Activated T-helper 9 cell treated with anti-CD3 and anti-CD28 coated beads, Interleukin-2, amount 50 U/mL, for 16 hours (primary cell): ENCODE measurements at regions not wholly inside any gene's neighbourhood (a gene's known extent, or its start where the extent isn't known, plus 50 kb on each side); places are given as distances from the start of the nearest gene placed in this dataset.
"Not testable (repeated sequence)": the region's sequence is repeated elsewhere in the genome, so short reads cannot be mapped to it uniquely, and the experiment has no call there.

Source experiments
- DNase-seq: peaks from one replicate; pipeline ENCODE4 v3.0.0-alpha.2; 2020; ENCODE audit warnings: low read depth

DNA sequence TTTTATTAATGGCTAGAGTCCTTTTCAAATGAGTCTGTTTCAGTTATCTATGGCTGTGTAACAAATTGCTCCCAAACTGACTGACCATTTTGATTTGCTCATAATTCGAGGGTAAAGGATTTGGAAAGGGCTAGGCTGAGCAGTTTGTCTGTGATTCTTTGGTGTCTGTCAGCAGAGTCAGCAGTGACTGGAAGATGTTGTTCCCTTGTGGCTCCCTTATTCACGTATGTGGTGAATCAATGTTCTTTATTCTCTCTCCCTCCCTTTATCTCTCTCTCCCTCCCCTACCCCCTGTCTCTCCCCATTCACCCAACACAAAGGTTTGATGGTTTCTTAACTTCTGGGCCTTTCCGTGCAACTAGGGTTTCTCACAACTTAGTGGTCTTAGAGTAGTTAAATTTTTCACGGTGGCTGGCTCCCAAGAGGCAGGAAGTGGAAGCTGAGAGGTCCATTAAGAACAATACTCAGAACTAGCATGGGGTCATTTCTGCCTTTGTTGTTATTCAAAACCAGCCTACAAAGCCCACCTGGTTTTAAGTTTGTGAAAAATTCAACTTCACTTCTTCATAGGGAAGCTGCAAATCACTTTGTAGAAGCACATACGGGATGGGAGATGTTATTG is 772.5 kb upstream of the SLITRK1 start:
- DNase-seq: no peak

DNA sequence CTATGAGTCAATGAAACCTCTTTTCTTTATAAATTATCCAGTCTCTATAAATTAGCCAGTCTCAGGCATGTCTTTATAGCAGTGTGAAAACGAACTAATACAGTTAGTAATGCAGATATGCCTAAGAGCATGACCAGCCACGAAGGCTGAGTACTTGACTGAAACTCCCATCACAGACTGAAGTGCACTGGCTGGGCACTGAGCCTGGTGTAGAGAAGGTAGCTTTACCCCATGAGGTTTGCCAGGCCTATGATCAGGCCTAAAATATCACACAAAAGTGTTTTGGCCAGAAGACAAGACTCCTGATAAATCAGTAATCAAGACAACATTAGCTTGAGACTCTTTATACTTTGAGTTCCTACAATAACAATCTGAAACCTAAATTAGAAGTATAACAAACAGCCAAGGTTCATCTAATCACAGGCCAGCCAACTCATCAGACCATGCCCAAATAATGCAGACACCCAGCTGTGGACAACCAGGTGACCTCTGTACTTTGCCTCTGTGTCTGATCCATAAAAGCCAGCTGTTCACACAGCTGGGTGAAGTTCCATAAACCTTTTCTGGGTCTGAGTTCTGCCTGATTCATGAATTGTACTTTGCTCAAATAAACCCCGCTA is 771.8 kb upstream of the SLITRK1 start:
- no peak for DNase-seq

- DNase-seq: no peak
Measured at GRCh38 chr13:84651705-84652104, 769.4 kb upstream of the SLITRK1 start.

DNA sequence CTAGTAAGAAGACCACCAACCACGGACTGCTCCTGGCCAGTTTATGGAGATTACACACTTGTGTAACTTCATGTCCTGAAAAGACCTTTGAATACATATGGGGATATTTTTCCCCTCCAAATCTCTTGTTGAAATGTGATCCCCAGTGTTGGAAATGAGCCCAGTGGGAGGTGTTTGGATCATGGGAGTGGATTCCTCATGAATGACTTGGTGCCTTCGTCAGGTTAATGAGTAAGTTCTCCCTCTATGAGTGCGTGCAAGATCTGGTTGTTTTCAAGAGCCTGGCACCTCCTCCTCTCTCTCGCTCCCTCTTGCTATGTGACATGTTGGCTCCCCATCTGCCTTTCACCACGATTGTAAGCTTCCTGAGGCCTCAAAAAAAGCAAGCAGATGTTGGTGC is 769.0 kb upstream of the SLITRK1 start:
- no peak for DNase-seq

- no peak for DNase-seq
Measured at GRCh38 chr13:84649853-84650252, 767.6 kb upstream of the SLITRK1 start.

DNA sequence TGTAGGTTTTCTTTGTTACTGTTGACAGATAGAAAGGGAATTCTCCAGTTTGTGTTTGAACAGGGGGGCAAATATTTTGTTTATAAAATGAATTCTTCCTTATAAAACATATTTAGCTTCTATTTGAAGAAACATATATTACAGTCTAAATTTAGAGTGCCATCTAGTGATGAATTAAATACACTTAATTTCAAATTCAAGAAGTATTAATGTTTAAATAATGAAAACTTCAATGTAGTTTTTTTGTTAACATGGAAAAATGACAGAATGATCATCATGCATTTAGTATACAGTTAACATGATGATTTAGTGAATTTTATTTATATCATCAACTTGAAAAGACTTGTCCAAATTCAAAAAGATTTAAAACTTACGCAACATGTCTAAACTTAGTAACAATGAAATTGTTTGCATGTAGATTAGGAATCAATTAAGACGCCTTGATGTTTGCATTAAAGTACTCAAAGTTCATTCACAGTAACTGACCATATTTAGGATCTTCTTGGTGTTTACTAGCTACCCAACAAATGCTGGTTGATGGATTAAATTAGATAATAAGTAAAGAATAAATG is 765.9 kb upstream of the SLITRK1 start:
- DNase-seq: no peak

DNA sequence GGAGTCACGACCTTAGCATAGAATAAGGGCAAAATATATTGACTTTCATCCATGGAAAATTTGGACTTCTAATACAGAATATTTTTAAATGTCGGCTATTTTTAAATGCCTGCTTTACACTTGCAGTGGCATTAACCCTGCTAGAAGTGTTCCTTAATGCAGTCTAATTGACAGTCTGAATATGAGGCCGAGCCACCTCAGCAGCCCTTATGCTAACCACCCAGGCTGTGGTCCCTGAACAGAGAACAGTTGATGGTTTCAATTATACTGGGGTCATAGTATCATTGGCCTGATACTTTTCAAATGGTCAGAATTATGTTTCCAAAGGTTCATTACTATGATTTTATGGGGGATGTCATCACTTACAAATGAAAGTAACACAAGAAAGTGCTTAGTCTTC is 764.7 kb upstream of the SLITRK1 start:
- DNase-seq: no peak

DNA sequence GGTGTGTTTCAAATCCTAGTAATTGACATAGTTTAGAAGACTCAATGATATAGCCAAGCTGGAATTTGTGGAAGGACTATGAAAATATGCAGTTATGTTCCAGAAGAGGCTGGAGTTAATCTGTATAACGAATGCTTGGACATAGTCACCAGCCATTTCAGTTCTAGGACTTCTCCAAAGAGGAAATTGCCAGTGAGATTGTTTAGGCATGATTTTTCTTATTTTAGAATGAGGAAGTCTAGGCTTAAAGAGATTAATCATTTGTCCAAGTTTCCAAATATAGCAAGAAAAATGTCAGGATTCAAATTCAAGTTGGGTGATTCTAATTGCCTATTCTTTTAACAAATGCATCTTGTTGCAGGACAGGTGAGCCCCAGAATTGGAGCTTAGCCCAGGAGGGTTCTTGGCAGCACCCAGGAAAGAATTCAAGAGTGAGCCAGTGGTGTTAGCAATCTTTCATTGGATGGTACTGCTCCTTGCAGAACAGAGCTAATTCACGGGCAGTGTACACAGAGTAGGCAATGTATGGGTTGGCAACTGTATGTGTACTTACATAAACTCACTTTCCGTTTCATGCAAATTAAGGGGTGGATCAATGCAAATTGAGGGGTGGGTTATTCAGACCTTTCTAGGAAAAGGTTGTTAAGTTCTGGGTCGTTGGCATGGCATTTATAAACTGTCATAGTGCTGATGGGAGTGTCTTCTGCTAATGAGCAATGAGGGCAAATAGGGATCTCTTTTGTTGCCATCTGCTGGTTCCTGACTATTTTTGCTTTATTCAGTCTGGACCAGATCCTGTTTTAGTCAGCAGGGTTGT is 763.1 kb upstream of the SLITRK1 start:
- no peak for DNase-seq

DNA sequence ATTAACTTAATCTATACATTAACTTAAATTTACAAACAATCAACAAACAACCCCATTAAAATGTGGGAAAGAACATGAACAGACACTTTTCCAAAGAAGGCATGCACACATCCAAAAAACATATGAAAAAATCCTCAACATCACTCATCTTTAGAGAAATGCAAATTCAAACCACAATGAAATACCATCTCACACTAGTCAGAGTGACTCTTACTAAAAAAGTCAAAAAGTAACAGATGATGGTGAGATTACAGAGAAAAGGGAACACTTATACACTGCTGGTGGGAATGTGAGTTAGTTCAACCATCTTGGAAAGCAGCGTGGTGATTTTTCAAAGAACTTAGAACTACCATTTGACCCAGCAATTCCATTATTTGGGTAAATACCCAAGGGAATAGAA is 759.2 kb upstream of the SLITRK1 start:
- DNase-seq: no peak

GRCh38 chr13:84640691-84641090 is 758.4 kb upstream of the SLITRK1 start:
- no peak for DNase-seq

GRCh38 chr13:84630476-84630875 is 748.2 kb upstream of the SLITRK1 start:
- DNase-seq: no peak

- DNase-seq: no peak
Measured at GRCh38 chr13:84616864-84617263, 734.6 kb upstream of the SLITRK1 start.

- DNase-seq: no peak
Measured at GRCh38 chr13:84609716-84610115, 727.4 kb upstream of the SLITRK1 start.

- no peak for DNase-seq
Measured at GRCh38 chr13:84607261-84608013, 725.2 kb upstream of the SLITRK1 start.

DNA sequence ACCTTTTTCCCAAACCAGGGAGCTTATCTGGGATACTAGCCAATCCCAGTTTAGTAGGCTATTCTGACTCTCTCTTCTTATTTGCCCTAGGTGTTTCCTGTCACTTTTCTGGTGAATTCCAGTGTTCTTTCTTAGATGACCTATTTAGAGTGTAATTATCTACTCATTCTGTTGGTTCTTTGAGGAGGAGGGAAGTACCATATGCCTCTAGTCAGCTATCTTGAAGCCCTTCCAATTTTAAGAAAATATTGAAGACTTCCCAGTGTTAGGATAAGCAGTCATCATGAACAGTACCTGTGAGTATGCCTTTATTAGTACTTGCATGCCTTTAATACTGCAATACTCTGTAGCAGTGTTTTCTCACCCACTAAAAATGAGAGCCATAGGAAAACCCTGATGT is 724.3 kb upstream of the SLITRK1 start:
- no peak for DNase-seq

DNA sequence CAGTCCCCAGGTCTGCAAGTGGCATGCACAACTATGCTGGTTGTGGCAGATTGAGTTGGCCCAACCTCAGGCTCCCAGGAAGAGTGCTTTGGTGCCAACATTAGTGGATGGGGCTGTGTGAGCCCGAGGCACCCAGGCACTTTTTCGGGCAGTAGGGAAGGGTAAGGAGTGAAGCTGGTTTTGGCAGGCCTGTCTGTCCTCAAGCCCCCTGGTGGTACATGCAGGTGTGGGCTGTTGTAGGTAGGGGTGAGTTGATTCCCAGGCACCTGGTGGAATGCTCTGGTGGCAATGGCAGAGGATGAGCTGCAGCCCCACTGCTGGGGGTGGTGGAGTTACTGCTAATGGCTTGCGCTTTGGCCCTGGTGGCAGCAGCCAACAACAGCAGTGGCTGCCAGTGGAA is 723.7 kb upstream of the SLITRK1 start:
- DNase-seq: no peak

- no peak for DNase-seq
Measured at GRCh38 chr13:84591444-84591843, 709.2 kb upstream of the SLITRK1 start.

- no peak for DNase-seq
Measured at GRCh38 chr13:84590663-84591062, 708.4 kb upstream of the SLITRK1 start.

DNA sequence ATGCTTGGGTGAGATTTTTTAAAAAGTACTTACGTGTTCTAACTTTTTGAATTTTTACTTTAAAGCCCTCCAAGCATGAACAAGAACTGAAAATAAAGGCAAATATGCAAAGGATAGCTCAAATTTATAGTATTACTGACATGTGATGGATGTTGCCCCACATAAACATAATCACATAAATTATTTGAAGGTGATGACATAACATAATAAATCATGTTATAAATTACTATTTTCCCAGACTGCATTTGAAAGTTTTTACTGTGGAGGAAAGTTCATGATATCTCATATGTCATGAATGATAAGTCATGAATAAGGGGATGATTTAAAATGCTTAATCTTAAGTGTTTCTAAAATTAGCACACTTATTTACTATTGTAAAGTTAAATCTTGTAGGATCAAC is 705.7 kb upstream of the SLITRK1 start:
- no peak for DNase-seq

- not testable (repeated sequence) for DNase-seq
Measured at GRCh38 chr13:84579901-84580300, 697.6 kb upstream of the SLITRK1 start.

- DNase-seq: no peak
Measured at GRCh38 chr13:84574851-84575250, 692.6 kb upstream of the SLITRK1 start.

- no peak for DNase-seq
Measured at GRCh38 chr13:84571264-84571663, 689.0 kb upstream of the SLITRK1 start.
